UCSD-AML1 (cell line): ENCODE measurements at regions not wholly inside any gene's neighbourhood (a gene's known extent, or its start where the extent isn't known, plus 50 kb on each side); places are given as distances from the start of the nearest gene placed in this dataset.
"Not testable (repeated sequence)": the region's sequence is repeated elsewhere in the genome, so short reads cannot be mapped to it uniquely, and the experiment has no call there.

ENCODE experiments used
- DNase-seq: peaks from one replicate; lab custom pipeline; 2025; ENCODE audit not compliant: unreplicated experiment; lab: John Stamatoyannopoulos, UW

GRCh38 chr3:94482686-94483085 lies 419.8 kb downstream of the NSUN3 start:
- DNase-seq = no peak

- no peak for DNase-seq
These were observed 420.5 kb downstream of the NSUN3 start for GRCh38 chr3:94483403-94483802.

- DNase-seq = no peak
These were observed 432.1 kb downstream of the NSUN3 start for GRCh38 chr3:94494992-94495391.

- DNase-seq = no peak
These were observed 437.3 kb downstream of the NSUN3 start for GRCh38 chr3:94500146-94500545.

- not testable (repeated sequence) for DNase-seq
These were observed 444.5 kb downstream of the NSUN3 start for GRCh38 chr3:94507354-94507753.

- DNase-seq = no peak
These were observed 450.0 kb downstream of the NSUN3 start for GRCh38 chr3:94512876-94513275.

- no peak for DNase-seq
These were observed 450.7 kb downstream of the NSUN3 start for GRCh38 chr3:94513600-94513999.

GRCh38 chr3:94515983-94516382 lies 453.1 kb downstream of the NSUN3 start:
- DNase-seq = no peak

GRCh38 chr3:94520364-94520763 lies 457.5 kb downstream of the NSUN3 start:
- no peak for DNase-seq

GRCh38 chr3:94522488-94522887 lies 459.6 kb downstream of the NSUN3 start:
- no peak for DNase-seq

GRCh38 chr3:94524102-94524919 lies 461.4 kb downstream of the NSUN3 start:
- no peak for DNase-seq

- DNase-seq = no peak
These were observed 462.2 kb downstream of the NSUN3 start for GRCh38 chr3:94525043-94525442.

GRCh38 chr3:94529816-94530215 lies 467.0 kb downstream of the NSUN3 start:
- DNase-seq = no peak

GRCh38 chr3:94532951-94533350 lies 470.1 kb downstream of the NSUN3 start:
- no peak for DNase-seq

GRCh38 chr3:94539937-94540336 lies 477.1 kb downstream of the NSUN3 start:
- no peak for DNase-seq

- DNase-seq = no peak
These were observed 480.3 kb downstream of the NSUN3 start for GRCh38 chr3:94543161-94543560.

GRCh38 chr3:94544131-94544789 lies 481.4 kb downstream of the NSUN3 start:
- no peak for DNase-seq

- no peak for DNase-seq
These were observed 485.9 kb downstream of the NSUN3 start for GRCh38 chr3:94548581-94549316.

- no peak for DNase-seq
These were observed 498.2 kb downstream of the NSUN3 start for GRCh38 chr3:94561094-94561493.

GRCh38 chr3:94564247-94564646 lies 501.4 kb downstream of the NSUN3 start:
- no peak for DNase-seq

- no peak for DNase-seq
These were observed 505.2 kb downstream of the NSUN3 start for GRCh38 chr3:94568041-94568440.

GRCh38 chr3:94573337-94573736 lies 510.5 kb downstream of the NSUN3 start:
- no peak for DNase-seq
